Lower lobe of right lung (tissue), 2 donors: ENCODE measurements at regions not wholly inside any gene's neighbourhood (a gene's known extent, or its start where the extent isn't known, plus 50 kb on each side); places are given as distances from the start of the nearest gene placed in this dataset.

Experiments
- ATAC-seq, 2 donors: fragments of 200-7000 bp; cut with Tn5 transposase; one replicate each; pipeline ENCODE4 v1.9.1; 2020 to 2022; ENCODE audit warnings: mild to moderate bottlenecking in 2 of 2, moderate library complexity in 2 of 2
- DNase-seq: peaks from one replicate; pipeline ENCODE4 v3.0.0-alpha.2; 2020
- H3K27ac ChIP-seq: fragments of 200-600 bp; one replicate; pipeline ENCODE4 v1.8.0; 2022
- H3K27me3 ChIP-seq: fragments of 200-600 bp; one replicate; pipeline ENCODE4 v1.8.0; 2022; ENCODE audit warnings: low read depth
- H3K36me3 ChIP-seq: fragments of 200-600 bp; one replicate; pipeline ENCODE4 v1.8.0; 2022; ENCODE audit warnings: mild to moderate bottlenecking
- H3K4me1 ChIP-seq: fragments of 200-600 bp; one replicate; pipeline ENCODE4 v1.8.0; 2022
- H3K4me3 ChIP-seq: fragments of 200-600 bp; one replicate; pipeline ENCODE4 v1.8.0; 2022; ENCODE audit warnings: mild to moderate bottlenecking
- H3K9me3 ChIP-seq: fragments of 200-600 bp; one replicate; pipeline ENCODE4 v1.8.0; 2022
- intact Hi-C: fragments of 100-400 bp; cut with DNase I; formaldehyde crosslinking; loops from one replicate; pipeline ENCODE4 v1.11.0; 2022
- TF ChIP-seq, protein P1 (sequence below): fragments of 200-600 bp; IDR thresholded peaks from one replicate; pipeline ENCODE4 v1.8.0; 2022; ENCODE audit warnings: antibody characterized with exemption, mild to moderate bottlenecking
- donor health status: DM: no; HTN: yes; CAD: no; lungs with severe emphysema.

DNA sequence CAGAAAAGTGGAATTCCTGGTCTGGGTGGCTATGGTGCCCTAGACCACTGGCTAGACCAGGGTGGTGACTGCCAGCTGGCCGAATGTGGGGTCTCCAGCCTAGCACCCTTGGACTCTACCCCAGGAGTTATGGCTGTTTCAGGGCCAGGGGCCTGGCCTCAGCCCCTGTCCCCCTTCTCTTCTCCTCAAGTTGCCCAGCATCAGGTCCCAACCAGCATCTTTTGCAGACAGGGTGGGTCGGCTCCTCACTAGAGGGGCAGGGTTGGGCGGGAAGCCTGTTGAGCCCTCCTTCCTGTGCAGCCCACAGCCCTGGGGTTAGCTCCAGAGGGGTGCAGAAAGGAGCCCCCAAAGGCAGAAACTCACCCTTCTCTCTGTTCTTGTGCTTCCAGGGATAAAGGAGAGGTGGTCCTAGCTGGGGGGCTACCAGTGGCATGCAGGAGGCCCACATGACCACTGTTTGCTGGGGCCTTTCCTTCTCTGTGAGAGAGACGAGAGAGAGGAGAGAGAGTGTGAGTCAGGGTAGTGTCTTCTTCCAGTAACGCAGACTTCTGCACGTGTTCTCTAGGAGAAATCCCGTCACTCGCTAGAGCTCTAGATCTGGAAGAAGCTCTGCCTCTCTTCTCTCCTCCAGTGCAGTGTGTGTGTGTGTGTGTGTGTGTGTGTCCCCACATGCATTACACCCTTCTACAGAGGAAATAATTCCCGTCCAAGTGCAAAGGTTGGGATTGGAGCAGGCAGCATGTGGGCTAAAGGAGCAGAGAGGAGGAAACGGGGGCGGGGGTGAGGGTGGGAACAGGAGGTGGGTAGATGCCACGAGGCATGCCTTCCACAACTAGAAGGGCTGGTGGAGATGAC is 209.4 kb downstream of the SEC14L1 start:
- no peak for DNase-seq
- no peaks in the 10 kb centered on the region for H3K9me3 ChIP-seq
- TF ChIP-seq, protein P1, sequence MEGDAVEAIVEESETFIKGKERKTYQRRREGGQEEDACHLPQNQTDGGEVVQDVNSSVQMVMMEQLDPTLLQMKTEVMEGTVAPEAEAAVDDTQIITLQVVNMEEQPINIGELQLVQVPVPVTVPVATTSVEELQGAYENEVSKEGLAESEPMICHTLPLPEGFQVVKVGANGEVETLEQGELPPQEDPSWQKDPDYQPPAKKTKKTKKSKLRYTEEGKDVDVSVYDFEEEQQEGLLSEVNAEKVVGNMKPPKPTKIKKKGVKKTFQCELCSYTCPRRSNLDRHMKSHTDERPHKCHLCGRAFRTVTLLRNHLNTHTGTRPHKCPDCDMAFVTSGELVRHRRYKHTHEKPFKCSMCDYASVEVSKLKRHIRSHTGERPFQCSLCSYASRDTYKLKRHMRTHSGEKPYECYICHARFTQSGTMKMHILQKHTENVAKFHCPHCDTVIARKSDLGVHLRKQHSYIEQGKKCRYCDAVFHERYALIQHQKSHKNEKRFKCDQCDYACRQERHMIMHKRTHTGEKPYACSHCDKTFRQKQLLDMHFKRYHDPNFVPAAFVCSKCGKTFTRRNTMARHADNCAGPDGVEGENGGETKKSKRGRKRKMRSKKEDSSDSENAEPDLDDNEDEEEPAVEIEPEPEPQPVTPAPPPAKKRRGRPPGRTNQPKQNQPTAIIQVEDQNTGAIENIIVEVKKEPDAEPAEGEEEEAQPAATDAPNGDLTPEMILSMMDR = no peak
- H3K36me3 ChIP-seq = no peaks in the 10 kb centered on the region
- intact Hi-C loops = no loop called here
- H3K27me3 ChIP-seq = no peaks in the 10 kb centered on the region
- H3K27ac ChIP-seq = peak overlapping the region; percentile 67
- H3K4me3 ChIP-seq = no peak overlapping the region
- peaks cover 25% of the 10 kb centered on the region for H3K4me1 ChIP-seq
- ATAC-seq = no peak

DNA sequence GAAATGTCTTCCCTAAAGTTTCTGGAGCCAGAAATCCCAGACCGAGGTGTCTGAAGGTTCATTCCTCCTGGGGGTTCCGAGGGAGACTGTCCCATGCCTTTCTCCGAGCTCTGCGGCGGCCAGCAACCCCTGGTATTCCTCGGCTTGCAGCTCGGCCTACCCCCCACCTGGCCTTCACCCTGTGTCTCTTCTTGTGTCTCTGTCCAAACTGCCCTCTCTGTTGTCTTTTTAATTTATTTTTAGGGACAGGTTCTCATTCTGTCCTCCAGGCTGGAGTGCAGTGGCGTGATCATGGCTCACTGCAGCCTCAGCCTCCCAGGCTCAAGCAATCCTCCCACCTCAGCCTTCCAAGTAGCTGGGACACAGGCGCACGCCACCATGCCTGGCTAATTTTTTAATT is 211.7 kb downstream of the SEC14L1 start:
- H3K27ac ChIP-seq = no peak overlapping the region
- ATAC-seq = no peak
- no peaks in the 10 kb centered on the region for H3K36me3 ChIP-seq
- no peak overlapping the region for H3K4me3 ChIP-seq
- TF ChIP-seq, protein P1 = no peak
- no peaks in the 10 kb centered on the region for H3K27me3 ChIP-seq
- intact Hi-C loops = no loop called here
- H3K9me3 ChIP-seq = no peaks in the 10 kb centered on the region
- peaks cover 25% of the 10 kb centered on the region for H3K4me1 ChIP-seq
- no peak for DNase-seq

DNA sequence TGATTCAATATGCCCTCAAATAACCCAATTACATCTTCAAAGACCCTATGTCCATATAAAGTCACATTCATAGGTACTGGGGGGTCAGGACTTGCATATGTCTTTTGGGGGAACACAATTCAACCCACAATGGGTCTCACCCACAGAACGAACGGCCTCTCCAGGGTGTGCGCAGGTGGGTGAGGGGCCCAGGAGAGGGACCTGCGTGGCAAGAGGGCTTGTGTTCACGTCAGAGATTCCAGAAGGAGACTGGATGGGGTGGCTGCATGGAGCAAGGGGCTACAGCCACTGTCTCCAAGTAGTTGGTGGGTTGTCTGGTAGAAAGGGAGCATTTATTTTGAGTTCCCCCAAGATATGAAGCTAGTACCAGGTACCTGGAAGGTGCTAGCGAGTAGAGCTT is 212.2 kb downstream of the SEC14L1 start:
- Histone ChIP-seq H3K9me3 (no peaks in the 10 kb centered on the region), H3K36me3 (no peaks in the 10 kb centered on the region), H3K27ac (no peak overlapping the region), H3K27me3 (no peaks in the 10 kb centered on the region), H3K4me3 (no peak overlapping the region), H3K4me1 (peaks cover 25% of the 10 kb centered on the region)
- intact Hi-C loops = no loop called here
- DNase-seq (no peak), ATAC-seq (no peak)
- TF ChIP-seq, protein P1 = no peak

DNA sequence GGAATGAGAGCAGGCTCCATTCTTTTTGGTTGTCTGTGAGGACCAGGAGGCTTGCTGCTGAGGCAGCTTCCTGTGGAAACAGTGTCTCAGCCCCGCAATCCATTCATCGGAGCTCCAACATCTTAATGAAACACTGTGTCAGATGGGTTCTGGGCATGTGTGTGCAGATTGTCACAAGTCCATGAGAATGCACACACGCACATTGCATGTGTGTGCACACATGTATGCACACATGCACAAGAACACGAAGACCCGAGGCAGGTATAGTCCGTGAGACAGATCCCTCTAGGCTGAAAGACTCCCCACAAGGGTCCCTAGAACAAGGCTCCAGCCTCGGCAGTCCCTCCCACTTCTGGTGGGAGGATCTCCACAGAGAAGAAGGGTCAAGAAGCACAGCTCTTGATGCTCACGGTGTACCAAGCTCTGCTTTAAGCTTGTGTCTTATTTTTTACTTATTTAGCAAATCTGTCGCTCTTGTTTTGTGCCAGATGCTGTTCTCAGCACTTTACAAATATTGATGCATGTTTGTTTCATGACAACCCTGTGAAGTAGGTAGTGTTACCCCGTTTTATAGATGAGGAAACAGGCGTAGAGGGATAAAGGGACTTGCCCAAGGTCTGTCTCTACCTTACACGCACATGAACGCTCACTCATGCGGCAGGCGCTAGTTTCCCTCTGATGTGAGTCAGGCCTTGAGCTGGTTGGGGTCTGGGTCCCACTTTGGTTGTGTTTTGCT is 213.1 kb downstream of the SEC14L1 start:
- H3K4me3 ChIP-seq = no peak overlapping the region
- DNase-seq (no peak), ATAC-seq (no peak)
- TF ChIP-seq, protein P1 = no peak
- H3K9me3 ChIP-seq = no peaks in the 10 kb centered on the region
- peaks cover 25% of the 10 kb centered on the region for H3K4me1 ChIP-seq
- no peaks in the 10 kb centered on the region for H3K27me3 ChIP-seq
- peak overlapping the region; percentile 8 for H3K27ac ChIP-seq
- H3K36me3 ChIP-seq = no peaks in the 10 kb centered on the region
- intact Hi-C loops = no loop called here

- ATAC-seq = no peak
- no peaks in the 10 kb centered on the region for H3K9me3 ChIP-seq
- H3K36me3 ChIP-seq = no peaks in the 10 kb centered on the region
- H3K4me3 ChIP-seq = no peak overlapping the region
- no peak for DNase-seq
- intact Hi-C loops = no loop called here
- TF ChIP-seq, protein P1 = no peak
- H3K27me3 ChIP-seq = no peaks in the 10 kb centered on the region
- H3K27ac ChIP-seq = peak overlapping the region; percentile 8
- H3K4me1 ChIP-seq = peaks cover 29% of the 10 kb centered on the region
Observed at GRCh38 chr17:77354420-77354669, 213.6 kb downstream of the SEC14L1 start.
